OCI-LY7 (cell line): ENCODE measurements at regions not wholly inside any gene's neighbourhood (a gene's known extent, or its start where the extent isn't known, plus 50 kb on each side); places are given as distances from the start of the nearest gene placed in this dataset.
"Not testable (repeated sequence)": the region's sequence is repeated elsewhere in the genome, so short reads cannot be mapped to it uniquely, and the experiment has no call there.

ENCODE experiments used
- BruUV-seq: library from RNA; stranded (reverse); fragments of 400-500 nt; replicated peaks from 2 replicates; lab custom pipeline; 2021; lab: Mats Ljungman, UMichigan
- CTCF ChIA-PET: fragments of 300-600 bp; sonication (Branson Sonifier 250); formaldehyde crosslinking; loops from one replicate; lab custom pipeline; 2022; ENCODE audit warnings: antibody characterized with exemption; ENCODE audit not compliant: unreplicated experiment; lab: Charles Lee
- POLR2A ChIA-PET: fragments of 300-600 bp; sonication (Branson Sonifier 250); formaldehyde crosslinking; loops from one replicate; lab custom pipeline; 2022; ENCODE audit warnings: antibody characterized with exemption; lab: Charles Lee
- DNase-seq: peaks from one replicate; pipeline ENCODE4 v3.0.0-alpha.2; 2015; ENCODE audit warnings: low spot score
- H2AFZ ChIP-seq: fragments of 200-600 bp; sonication (generic), shearing (Covaris generic); 2 replicates; pipeline ENCODE4 v1.6.1; 2014; ENCODE audit warnings: mild to moderate bottlenecking, antibody characterized with exemption, low read length, moderate library complexity
- H3K27ac ChIP-seq: fragments of 200-600 bp; sonication (generic); 2 replicates; pipeline ENCODE4 v1.5.1; 2014; ENCODE audit warnings: mixed run types, low read depth, mild to moderate bottlenecking, moderate library complexity, low read length, inconsistent platforms; ENCODE audit not compliant: poor library complexity, severe bottlenecking
- H3K36me3 ChIP-seq: fragments of 200-600 bp; sonication (generic); 2 replicates; pipeline ENCODE4 v1.6.1; 2014; ENCODE audit warnings: mild to moderate bottlenecking, antibody characterized with exemption, low read length, moderate library complexity, mixed read lengths; ENCODE audit not compliant: insufficient read depth
- H3K4me1 ChIP-seq: fragments of 200-600 bp; sonication (generic); 2 replicates; pipeline ENCODE4 v1.5.1; 2014; ENCODE audit warnings: mild to moderate bottlenecking, low read length; ENCODE audit not compliant: insufficient read depth, poor library complexity, severe bottlenecking
- H3K4me2 ChIP-seq: fragments of 200-600 bp; sonication (generic); 2 replicates; pipeline ENCODE4 v1.6.1; 2014; ENCODE audit warnings: mild to moderate bottlenecking, low read length
- H3K4me3 ChIP-seq: fragments of 200-600 bp; sonication (generic); 2 replicates; pipeline ENCODE4 v1.5.1; 2014; ENCODE audit warnings: mild to moderate bottlenecking, low read depth, low read length; ENCODE audit not compliant: poor library complexity, severe bottlenecking
- H3K79me2 ChIP-seq: fragments of 200-600 bp; sonication (generic); 2 replicates; pipeline ENCODE4 v1.6.1; 2016; ENCODE audit warnings: low read depth, mild to moderate bottlenecking, low read length, moderate library complexity, mixed read lengths; ENCODE audit not compliant: insufficient read depth
- H3K9me2 ChIP-seq: fragments of 200-600 bp; sonication (generic); 2 replicates; pipeline ENCODE4 v1.6.1; 2016; ENCODE audit warnings: mild to moderate bottlenecking, low read length, mixed read lengths; ENCODE audit not compliant: insufficient read depth
- H3K9me3 ChIP-seq: fragments of 200-600 bp; sonication (generic); 2 replicates; pipeline ENCODE4 v1.6.1; 2014; ENCODE audit warnings: mild to moderate bottlenecking, mixed run types, low read length, mixed read lengths
- H4K20me1 ChIP-seq: fragments of 200-600 bp; sonication (generic); 2 replicates; pipeline ENCODE4 v1.6.1; 2014; ENCODE audit warnings: mild to moderate bottlenecking, antibody characterized with exemption, low read length, moderate library complexity, mixed read lengths; ENCODE audit not compliant: insufficient read depth
- CTCF ChIP-seq: fragments of 200-600 bp; sonication (generic); conservative IDR thresholded peaks from 2 replicates; pipeline ENCODE4 v1.5.1; 2014; ENCODE audit warnings: mild to moderate bottlenecking, antibody characterized with exemption, low read length, moderate library complexity, mixed read lengths
- EZH2phosphoT487 ChIP-seq: fragments of 200-600 bp; sonication (generic); IDR thresholded peaks from 2 replicates; pipeline ENCODE4 v1.6.1; 2018; ENCODE audit warnings: low read depth, borderline replicate concordance, mild to moderate bottlenecking, mixed run types, antibody characterized with exemption, low read length, moderate library complexity, mixed read lengths
- intact Hi-C: fragments of 100-400 bp; cut with micrococcal nuclease; formaldehyde crosslinking; loops from one replicate; pipeline ENCODE4 v1.10.0; 2022; ENCODE audit not compliant: unreplicated experiment

GRCh38 chrX:35461164-35461563 is 337.0 kb upstream of the MAGEB16 start:
- Histone ChIP-seq H3K4me2 (no peak overlapping the region), H3K4me3 (no peak overlapping the region), H2AFZ (no peak overlapping the region), H3K27ac (no peak overlapping the region), H3K9me3 (no peaks in the 10 kb centered on the region), H3K4me1 (no peaks in the 10 kb centered on the region), H3K9me2 (no peaks in the 10 kb centered on the region), H4K20me1 (no peaks in the 10 kb centered on the region), H3K36me3 (no peaks in the 10 kb centered on the region), H3K79me2 (no peaks in the 10 kb centered on the region)
- TF ChIP-seq CTCF (no peak), EZH2phosphoT487 (no peak)
- CTCF ChIA-PET = no interaction called here
- intact Hi-C loops = no loop called here
- POLR2A ChIA-PET = no interaction called here
- no peak for DNase-seq
- BruUV-seq = no TSS peak

DNA sequence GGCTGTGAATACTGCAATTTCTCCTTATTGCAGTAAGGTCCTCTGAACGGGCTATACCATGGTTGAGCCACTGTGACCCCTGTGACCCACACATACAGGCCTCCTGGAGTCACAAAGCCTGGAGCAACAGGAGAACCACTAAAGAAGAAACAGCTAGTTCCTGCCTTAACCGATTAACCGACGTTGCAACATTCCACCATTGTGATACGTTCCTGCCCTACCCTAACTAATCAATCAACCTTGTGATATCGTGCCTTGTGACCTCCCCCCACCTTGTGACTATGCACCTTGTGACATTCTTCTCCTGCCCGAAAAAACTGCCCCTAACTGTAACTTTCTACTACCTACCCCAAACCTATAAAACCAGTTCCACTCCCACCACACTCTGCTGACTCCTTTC is 301.5 kb upstream of the MAGEB16 start:
- H3K36me3 ChIP-seq, POLR2A ChIA-PET, H3K9me3 ChIP-seq, H2AFZ ChIP-seq, H4K20me1 ChIP-seq, CTCF ChIA-PET, DNase-seq, BruUV-seq, intact Hi-C loops, H3K27ac ChIP-seq, H3K4me2 ChIP-seq, H3K79me2 ChIP-seq, H3K4me3 ChIP-seq, H3K9me2 ChIP-seq, H3K4me1 ChIP-seq: not testable (repeated sequence)

GRCh38 chrX:35497453-35497852 is 300.7 kb upstream of the MAGEB16 start:
- intact Hi-C loops, H3K4me3 ChIP-seq, H2AFZ ChIP-seq, H3K9me2 ChIP-seq, H3K27ac ChIP-seq, DNase-seq, BruUV-seq, CTCF ChIA-PET, H3K79me2 ChIP-seq, H4K20me1 ChIP-seq, H3K4me2 ChIP-seq, H3K4me1 ChIP-seq, H3K36me3 ChIP-seq, H3K9me3 ChIP-seq: not testable (repeated sequence)
- POLR2A ChIA-PET = interaction anchor here (0.6 kb wide), 1 partner anchor 433 kb away, joined by 4 read pairs; no protein-coding TSS in a partner anchor
